Neural cell (in vitro differentiated cells): ENCODE measurements at regions not wholly inside any gene's neighbourhood (a gene's known extent, or its start where the extent isn't known, plus 50 kb on each side); places are given as distances from the start of the nearest gene placed in this dataset.
"Not testable (repeated sequence)": the region's sequence is repeated elsewhere in the genome, so short reads cannot be mapped to it uniquely, and the experiment has no call there.

Experiments
- H2AFZ ChIP-seq: fragments of 200-600, 300-800 bp; sonication (generic), shearing (Covaris generic); 2 replicates; pipeline ENCODE4 v1.6.0; 2014; ENCODE audit warnings: low read depth, mild to moderate bottlenecking, antibody characterized with exemption, low read length, moderate library complexity
- H3F3A ChIP-seq: fragments of 200-600 bp; shearing (Covaris generic); 2 replicates; pipeline ENCODE4 v1.6.1; 2016; ENCODE audit warnings: mild to moderate bottlenecking, moderate library complexity, mixed read lengths, antibody characterized with exemption, low read length; ENCODE audit not compliant: insufficient read depth, poor library complexity, severe bottlenecking
- H3K27ac ChIP-seq: fragments of 200-600, 300-800 bp; sonication (generic), shearing (Covaris generic); 2 replicates; pipeline ENCODE4 v1.5.1; 2014; ENCODE audit warnings: mild to moderate bottlenecking, low read length, moderate library complexity
- H3K27me3 ChIP-seq: fragments of 300-800, 200-600 bp; sonication (generic), shearing (Covaris generic); 2 replicates; pipeline ENCODE4 v1.6.0; 2014; ENCODE audit warnings: mild to moderate bottlenecking, low read depth, low read length, moderate library complexity; ENCODE audit not compliant: insufficient read depth
- H3K36me3 ChIP-seq: fragments of 300-800, 200-600 bp; sonication (generic), shearing (Covaris generic); 2 replicates; pipeline ENCODE4 v1.5.1; 2014; ENCODE audit warnings: mild to moderate bottlenecking, antibody characterized with exemption, low read length, moderate library complexity; ENCODE audit not compliant: insufficient read depth
- H3K4me2 ChIP-seq: fragments of 300-800, 200-600 bp; sonication (generic), shearing (Covaris generic); 2 replicates; pipeline ENCODE4 v1.6.0; 2014; ENCODE audit warnings: mild to moderate bottlenecking, low read length
- H3K4me3 ChIP-seq: fragments of 300-800, 200-600 bp; sonication (generic), shearing (Covaris generic); 2 replicates; pipeline ENCODE4 v1.5.1; 2014; ENCODE audit warnings: mild to moderate bottlenecking, low read length, moderate library complexity
- H3K79me2 ChIP-seq: fragments of 200-600 bp; shearing (Covaris generic); replicated peaks from 2 replicates; pipeline ENCODE4 v1.6.0; 2014; ENCODE audit warnings: mild to moderate bottlenecking, low read length, moderate library complexity; ENCODE audit not compliant: insufficient read depth
- H3K9ac ChIP-seq: fragments of 300-800, 200-600 bp; sonication (generic), shearing (Covaris generic); 2 replicates; pipeline ENCODE4 v1.6.1; 2016; ENCODE audit warnings: mild to moderate bottlenecking, low read length, mixed read lengths
- H3K9me2 ChIP-seq: fragments of 200-600 bp; shearing (Covaris generic); 2 replicates; pipeline ENCODE4 v1.6.1; 2016; ENCODE audit warnings: mild to moderate bottlenecking, low read length, mixed read lengths; ENCODE audit not compliant: insufficient read depth
- H3K9me3 ChIP-seq: fragments of 200-600, 300-800 bp; sonication (generic), shearing (Covaris generic); 2 replicates; pipeline ENCODE4 v1.6.1; 2016; ENCODE audit warnings: mild to moderate bottlenecking, mixed run types, low read length, moderate library complexity, mixed read lengths
- H4K20me1 ChIP-seq: fragments of 200-600 bp; shearing (Covaris generic); 2 replicates; pipeline ENCODE4 v1.6.1; 2016; ENCODE audit warnings: mild to moderate bottlenecking, mixed run types; ENCODE audit not compliant: insufficient read depth
- CTCF ChIP-seq: fragments of 450-650 bp; IDR thresholded peaks from 2 replicates; pipeline ENCODE4 v1.5.1; 2014; ENCODE audit warnings: antibody characterized with exemption, mild to moderate bottlenecking, moderate library complexity; ENCODE audit not compliant: poor library complexity, severe bottlenecking
- EP300 ChIP-seq: fragments of 450-650 bp; conservative IDR thresholded peaks from 2 replicates; pipeline ENCODE4 v1.6.1; 2014; ENCODE audit warnings: antibody characterized with exemption, mild to moderate bottlenecking, moderate library complexity; ENCODE audit not compliant: poor library complexity, severe bottlenecking
- EZH2 ChIP-seq: fragments of 200-600, 300-800 bp; shearing (Covaris generic), sonication (generic); IDR thresholded peaks from 2 replicates; pipeline ENCODE4 v1.6.1; 2014; ENCODE audit warnings: antibody characterized with exemption, low read length, borderline replicate concordance, mild to moderate bottlenecking; ENCODE audit not compliant: insufficient read depth, poor library complexity, severe bottlenecking
- MXI1 ChIP-seq: fragments of 450-650 bp; conservative IDR thresholded peaks from 2 replicates; pipeline ENCODE4 v1.6.1; 2014; ENCODE audit warnings: antibody characterized with exemption, mild to moderate bottlenecking; ENCODE audit not compliant: poor library complexity, severe bottlenecking
- POLR2AphosphoS5 ChIP-seq: IDR thresholded peaks from 2 replicates; pipeline ENCODE4 v1.6.1; 2012
- RAD21 ChIP-seq: fragments of 450-650 bp; conservative IDR thresholded peaks from 2 replicates; pipeline ENCODE4 v1.6.1; 2014; ENCODE audit warnings: antibody characterized with exemption, mild to moderate bottlenecking, moderate library complexity
- REST ChIP-seq: IDR thresholded peaks from 2 replicates; pipeline ENCODE4 v1.6.1; 2012; ENCODE audit warnings: borderline replicate concordance
- SMC3 ChIP-seq: fragments of 450-650 bp; conservative IDR thresholded peaks from 2 replicates; pipeline ENCODE4 v1.6.1; 2014; ENCODE audit warnings: antibody characterized with exemption, mild to moderate bottlenecking, moderate library complexity; ENCODE audit not compliant: poor library complexity
- TAF1 ChIP-seq: IDR thresholded peaks from 2 replicates; pipeline ENCODE4 v1.6.1; 2012; ENCODE audit warnings: low read depth

GRCh38 chr10:78096486-78096885 lies 62.8 kb downstream of the RPS24 start:
- H3K9me3 ChIP-seq, H3K79me2 ChIP-seq, H3K36me3 ChIP-seq, H3K27me3 ChIP-seq, H3K9me2 ChIP-seq, H2AFZ ChIP-seq, H4K20me1 ChIP-seq, H3K9ac ChIP-seq, H3F3A ChIP-seq, H3K4me3 ChIP-seq, H3K4me2 ChIP-seq, H3K27ac ChIP-seq: not testable (repeated sequence)

- not testable (repeated sequence) for H3K9me3 ChIP-seq, H3K27ac ChIP-seq, H3K4me2 ChIP-seq, H3F3A ChIP-seq, H4K20me1 ChIP-seq, H3K36me3 ChIP-seq, H3K27me3 ChIP-seq, H3K9me2 ChIP-seq, H2AFZ ChIP-seq, H3K79me2 ChIP-seq, H3K9ac ChIP-seq, H3K4me3 ChIP-seq
These were observed 68.9 kb downstream of the RPS24 start for GRCh38 chr10:78102593-78102992.

GRCh38 chr10:78109210-78109609 lies 75.5 kb downstream of the RPS24 start:
- Histone ChIP-seq H3K27ac (no peak overlapping the region), H4K20me1 (no peaks in the 10 kb centered on the region), H3K9me3 (peaks cover 2% of the 10 kb centered on the region), H3K4me2 (no peak overlapping the region), H3K79me2 (no peaks in the 10 kb centered on the region), H3K9me2 (no peaks in the 10 kb centered on the region), H3K27me3 (no peaks in the 10 kb centered on the region), H3K9ac (no peak overlapping the region), H3K4me3 (no peak overlapping the region), H3F3A (no peaks in the 10 kb centered on the region), H3K36me3 (no peaks in the 10 kb centered on the region), H2AFZ (no peak overlapping the region)
- TF ChIP-seq EP300 (no peak), CTCF (no peak), RAD21 (no peak), TAF1 (no peak), MXI1 (no peak), POLR2AphosphoS5 (no peak), REST (no peak), SMC3 (no peak), EZH2 (no peak)
